Hippocampal formation (tissue), 2 donors: ENCODE measurements at regions not wholly inside any gene's neighbourhood (a gene's known extent, or its start where the extent isn't known, plus 50 kb on each side); places are given as distances from the start of the nearest gene placed in this dataset.

Source experiments
- DNase-seq, 2 donors: peaks; one replicate each; lab custom pipeline; 2025; lab: John Stamatoyannopoulos, UW

GRCh38 chr3:189500798-189501495 is 130.2 kb upstream of the TP63 start:
- no peak for DNase-seq

DNA sequence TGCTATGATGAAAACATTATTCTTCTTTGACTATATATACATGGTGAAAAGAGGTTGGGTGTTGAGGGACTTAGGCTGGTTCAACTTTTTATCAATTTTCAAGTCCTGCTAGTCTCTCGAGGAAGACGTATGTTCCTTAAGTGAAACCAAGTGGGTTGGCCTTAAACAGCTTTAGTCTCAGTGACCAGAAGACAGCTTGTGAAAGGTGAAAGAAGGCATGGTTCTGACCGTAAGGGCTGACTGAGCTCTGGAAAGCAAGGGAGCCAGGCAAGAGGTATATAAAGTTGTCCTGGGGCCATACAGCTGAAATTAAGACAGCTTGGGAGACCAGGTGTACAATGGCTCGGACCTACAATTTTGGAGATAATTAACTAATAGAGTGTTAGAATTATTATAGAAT is 128.9 kb upstream of the TP63 start:
- DNase-seq, result no peak

- DNase-seq, result no peak
Measured at GRCh38 chr3:189502676-189503257, 128.4 kb upstream of the TP63 start.

- no peak for DNase-seq
Measured at GRCh38 chr3:189507856-189508255, 123.3 kb upstream of the TP63 start.

DNA sequence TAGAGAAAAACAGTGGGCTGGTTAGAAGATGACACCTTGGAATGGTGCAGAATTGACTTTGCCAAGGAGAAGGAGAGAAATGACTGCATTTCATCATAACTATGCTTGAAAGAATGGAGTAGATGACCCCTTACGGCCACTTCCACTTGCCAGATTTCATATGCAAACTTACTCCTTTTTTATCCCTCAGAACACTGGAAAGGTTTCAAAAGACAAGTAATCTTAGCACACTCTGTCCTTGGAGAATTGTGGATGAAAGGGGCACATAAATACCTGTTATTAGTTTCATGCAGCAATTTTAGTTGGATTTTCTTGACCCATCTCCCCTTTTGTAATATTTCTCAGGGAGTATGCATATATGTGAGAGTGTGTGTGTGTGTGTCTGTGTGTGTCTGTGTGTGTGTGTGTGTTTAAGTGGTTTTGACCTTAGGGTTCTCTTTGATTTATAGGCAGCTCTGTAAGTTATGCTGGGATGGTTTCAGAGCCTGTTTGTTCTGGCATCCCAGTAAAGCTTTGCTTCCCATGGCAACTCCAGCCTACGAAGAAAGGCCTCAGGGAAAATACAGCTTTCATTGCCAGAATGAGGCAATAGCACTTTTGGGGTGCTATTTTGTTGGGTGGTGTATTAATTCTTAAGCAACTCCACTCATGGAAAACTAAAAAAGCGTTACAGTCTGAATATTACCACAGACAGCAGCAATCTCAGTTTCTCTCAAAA is 122.2 kb upstream of the TP63 start:
- no peak for DNase-seq

DNA sequence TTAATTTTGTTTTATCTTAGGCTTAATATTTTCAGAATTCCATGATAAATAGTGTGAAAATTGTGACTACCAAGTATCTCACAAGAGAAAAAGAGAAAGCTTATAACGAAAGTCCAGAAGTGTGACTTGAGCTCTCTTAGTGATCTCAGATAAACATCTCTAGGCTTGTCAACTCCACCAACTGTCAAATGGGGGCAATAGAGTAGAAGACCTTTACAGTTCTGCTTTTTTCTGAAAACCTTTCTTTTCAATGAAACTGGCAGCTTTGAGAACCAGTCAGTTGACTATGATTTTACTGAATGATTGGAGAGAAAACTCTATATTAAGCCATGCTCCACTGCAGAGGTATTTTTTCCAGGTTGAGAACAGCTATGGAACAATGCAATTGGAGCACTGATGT is 119.2 kb upstream of the TP63 start:
- no peak for DNase-seq

- DNase-seq, result no peak
Measured at GRCh38 chr3:189512821-189513220, 118.4 kb upstream of the TP63 start.

DNA sequence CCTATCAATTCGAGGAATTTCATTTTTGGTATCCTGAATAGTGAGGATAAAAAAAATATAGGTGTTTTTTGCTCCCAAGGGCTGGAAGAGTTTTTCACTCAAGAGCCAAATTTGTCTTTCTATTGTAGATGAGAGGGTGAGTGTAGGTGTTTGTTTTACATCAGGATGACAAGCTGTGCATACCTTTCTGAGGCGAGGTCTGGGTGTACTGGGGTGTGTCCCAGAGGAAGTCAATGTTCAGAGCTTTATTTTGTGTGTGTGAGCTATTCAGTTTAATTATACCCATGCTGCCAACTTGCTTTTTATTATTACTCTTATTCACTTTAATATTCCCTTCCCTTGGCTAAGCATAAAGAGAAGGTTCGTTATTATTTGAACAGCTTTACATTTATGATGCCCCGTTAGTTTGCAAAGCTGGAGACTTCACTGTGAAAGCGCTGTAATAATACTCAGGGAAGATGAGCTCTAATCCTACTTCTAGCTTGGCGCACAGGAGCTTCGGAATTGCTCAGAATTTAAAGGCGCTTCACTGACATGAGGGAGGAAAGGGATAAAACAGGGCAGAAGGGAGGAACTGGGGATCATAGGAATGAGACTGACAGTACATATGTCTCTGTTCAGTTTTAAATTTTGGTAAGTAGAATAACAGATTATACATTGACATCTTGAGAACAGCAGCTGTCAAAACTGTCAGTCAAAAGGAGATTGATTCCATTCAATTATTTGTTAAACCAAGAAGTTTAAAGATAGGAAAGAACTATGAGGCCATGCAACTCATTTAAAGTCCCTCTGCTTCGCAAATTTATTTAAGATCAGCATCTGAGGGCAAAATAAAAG is 117.7 kb upstream of the TP63 start:
- DNase-seq, result no peak

DNA sequence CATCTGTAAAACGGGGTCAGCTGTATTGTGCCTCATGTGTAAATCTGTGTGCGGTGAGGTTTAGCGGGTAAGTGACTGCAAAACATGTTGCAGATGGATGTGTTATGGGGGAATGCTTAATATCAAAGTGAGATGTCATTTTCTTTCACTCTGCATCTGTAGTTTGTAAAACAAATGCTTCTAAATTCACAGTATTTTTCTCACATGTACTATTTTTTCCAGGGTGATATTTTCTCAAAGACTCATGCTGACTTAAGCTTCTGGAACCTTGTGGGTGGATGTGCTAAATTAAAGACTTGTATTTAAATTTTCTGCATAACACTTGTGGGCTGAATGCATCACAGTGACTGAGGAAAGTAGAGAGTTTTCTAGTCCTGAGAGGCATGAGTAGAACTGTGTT is 115.2 kb upstream of the TP63 start:
- DNase-seq, result peak in 1 of 2 donors; percentile 28

GRCh38 chr3:189517981-189518380 is 113.2 kb upstream of the TP63 start:
- no peak for DNase-seq

GRCh38 chr3:189519458-189519857 is 111.7 kb upstream of the TP63 start:
- no peak for DNase-seq

DNA sequence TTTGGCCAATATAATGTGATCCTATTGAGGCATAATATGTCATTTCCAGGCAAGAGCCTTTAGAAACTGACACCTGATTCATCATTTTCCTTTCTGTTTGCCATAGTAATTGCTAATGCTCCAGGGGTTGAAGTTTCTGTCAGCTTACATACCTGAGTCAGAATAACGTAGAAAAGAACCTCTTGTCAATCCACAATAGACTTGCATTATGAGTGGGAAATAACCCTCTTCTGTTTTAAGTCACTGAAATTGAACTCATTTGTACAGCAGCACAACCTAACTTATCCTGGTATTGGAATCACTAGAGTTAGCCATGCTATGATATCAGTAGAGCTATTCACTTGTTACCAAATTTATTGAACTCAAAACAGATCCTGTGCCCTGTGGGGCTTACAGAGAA is 101.7 kb upstream of the TP63 start:
- DNase-seq, result no peak

DNA sequence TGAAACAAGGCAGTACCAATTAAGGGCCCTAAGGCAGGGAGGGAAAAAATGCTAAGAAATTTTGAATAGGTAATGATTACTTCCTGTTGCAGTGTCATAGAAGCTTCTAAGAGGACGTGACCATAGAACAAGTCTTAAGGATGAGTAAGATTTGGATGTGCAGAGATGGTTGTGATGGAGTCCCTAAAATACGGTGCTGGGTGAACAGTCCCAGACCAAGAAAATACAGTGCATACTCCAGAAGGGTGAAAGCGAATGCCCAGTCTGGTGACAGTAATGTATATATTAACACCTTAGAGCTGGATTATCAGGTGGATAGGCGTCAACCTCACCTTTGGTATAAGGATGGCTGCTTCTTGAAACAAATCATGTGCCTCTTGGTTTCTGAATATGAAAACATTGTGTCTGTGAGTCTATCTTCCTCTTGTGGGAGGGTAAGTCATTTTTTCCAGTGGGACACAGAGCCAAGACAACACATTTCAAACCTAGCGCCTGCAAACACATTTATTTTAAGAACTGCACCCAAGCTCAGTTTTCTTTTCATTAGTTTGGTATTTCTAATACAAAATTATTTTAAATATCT is 101.2 kb upstream of the TP63 start:
- no peak for DNase-seq

- no peak for DNase-seq
Measured at GRCh38 chr3:189530822-189531221, 100.4 kb upstream of the TP63 start.

DNA sequence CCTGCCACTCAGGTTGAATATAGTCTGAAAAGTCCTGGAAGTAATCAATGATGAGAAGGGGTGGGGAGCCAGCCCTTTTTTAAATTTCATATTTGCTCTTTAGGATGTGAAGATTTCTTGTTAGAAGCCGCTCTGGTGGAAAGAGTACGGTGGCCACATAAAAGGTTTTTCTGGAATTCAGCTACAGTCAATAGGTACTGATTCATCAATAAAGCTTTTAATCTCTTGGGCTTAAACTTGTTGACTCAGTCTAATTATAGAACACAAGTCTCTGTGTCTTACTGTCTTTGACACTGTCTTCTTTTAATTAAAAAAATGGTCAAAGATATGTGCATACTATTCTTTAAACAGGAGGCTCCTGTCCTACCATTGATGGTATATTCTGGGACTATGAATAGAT is 99.9 kb upstream of the TP63 start:
- no peak for DNase-seq

- DNase-seq, result no peak
Measured at GRCh38 chr3:189534531-189534930, 96.7 kb upstream of the TP63 start.

DNA sequence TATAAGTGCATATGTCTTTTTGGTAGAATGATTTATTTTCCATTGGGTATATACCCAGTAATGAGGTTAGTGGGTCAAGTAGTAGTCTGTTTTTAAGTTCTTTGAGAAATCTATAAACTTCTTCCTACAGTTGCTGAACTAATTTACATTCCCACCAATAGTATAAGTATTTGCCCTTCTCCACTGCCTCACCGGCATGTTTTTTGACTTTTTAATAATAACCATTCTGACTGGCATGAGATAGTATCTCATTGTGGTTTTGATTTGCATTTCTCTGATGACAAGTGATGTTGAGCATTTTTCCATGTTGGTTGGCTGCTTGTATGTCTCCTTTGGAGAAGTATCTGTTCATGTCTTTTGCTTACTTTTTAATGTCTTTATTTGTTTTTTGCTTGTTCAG is 94.1 kb upstream of the TP63 start:
- DNase-seq, result no peak

- DNase-seq, result no peak
Measured at GRCh38 chr3:189547448-189547847, 83.7 kb upstream of the TP63 start.

DNA sequence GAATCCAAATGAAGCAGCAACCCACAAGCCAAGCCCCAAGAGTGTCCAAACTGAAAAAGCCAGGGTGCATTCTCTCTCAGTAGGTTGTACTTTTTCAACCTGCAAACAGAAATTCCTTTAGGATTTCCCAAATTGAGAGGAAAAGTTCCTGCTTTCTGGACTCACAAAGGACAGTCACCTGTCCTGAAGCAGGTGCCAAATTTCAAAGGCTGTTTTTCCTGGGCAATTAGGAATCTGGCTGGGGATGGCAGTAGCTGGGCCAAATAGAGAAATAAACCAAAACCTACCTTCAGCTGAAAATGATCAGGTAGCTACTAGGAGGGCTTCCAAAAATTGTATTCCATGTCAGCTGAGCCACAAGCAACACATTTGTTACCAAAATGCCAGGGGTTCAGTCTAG is 83.1 kb upstream of the TP63 start:
- DNase-seq, result no peak

DNA sequence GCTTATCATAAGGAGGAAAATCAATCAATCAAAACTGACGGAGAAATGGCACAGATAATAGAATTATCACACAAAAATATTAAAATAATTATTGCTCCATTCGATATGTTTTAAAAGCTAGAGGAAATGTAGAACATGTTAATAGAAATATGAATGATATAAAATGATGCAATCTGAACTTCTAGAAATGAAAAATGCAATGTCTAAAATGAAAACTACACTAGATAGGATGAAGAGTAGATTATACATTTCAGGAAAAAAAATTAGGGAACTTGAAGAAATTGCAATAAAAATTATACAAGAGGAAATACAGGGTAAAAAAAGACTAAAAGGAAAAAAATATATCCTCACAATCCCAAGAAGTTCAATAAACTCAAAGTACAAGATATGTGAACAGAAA is 80.2 kb upstream of the TP63 start:
- no peak for DNase-seq

GRCh38 chr3:189554868-189555557 is 76.2 kb upstream of the TP63 start:
- no peak for DNase-seq

DNA sequence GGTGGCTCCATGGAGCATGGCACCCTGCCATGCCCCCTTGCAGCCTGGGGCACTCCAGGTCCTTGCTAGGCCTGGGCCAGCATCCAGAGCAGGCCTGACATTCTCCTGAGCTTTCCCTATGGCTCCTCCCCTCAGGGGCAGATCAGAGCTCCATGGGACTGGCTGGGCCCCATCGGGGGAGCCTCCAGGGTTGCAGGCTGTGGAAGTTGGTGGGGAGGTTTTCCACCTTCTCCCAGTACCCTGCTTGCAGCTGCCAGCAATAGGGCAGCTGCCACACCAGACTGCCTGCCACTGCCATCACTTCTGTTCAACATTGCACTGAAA is 75.7 kb upstream of the TP63 start:
- DNase-seq, result no peak
